Right atrium auricular region (tissue), 2 donors: ENCODE measurements at regions not wholly inside any gene's neighbourhood (a gene's known extent, or its start where the extent isn't known, plus 50 kb on each side); places are given as distances from the start of the nearest gene placed in this dataset.

Experiments
- DNase-seq: peaks from one replicate; pipeline ENCODE4 v3.0.0-alpha.2; 2019; ENCODE audit warnings: low spot score
- H3K27ac ChIP-seq, 2 donors: fragments of 200-600 bp; sonication (generic); 1 replicate in 1 of 2; 2 replicates in 1 of 2; pipeline ENCODE4 v1.5.1; 2016 to 2019
- H3K27me3 ChIP-seq, 2 donors: fragments of 200-600 bp; sonication (generic); one replicate each; pipeline versions ENCODE4 v1.5.1 to v1.6.0; 2017 to 2019
- H3K36me3 ChIP-seq: fragments of 200-600 bp; sonication (generic); one replicate; pipeline ENCODE4 v1.5.1; 2016
- H3K4me1 ChIP-seq, 2 donors: fragments of 200-600 bp; sonication (generic); one replicate each; pipeline versions ENCODE4 v1.5.1 to v1.6.0; 2017 to 2019
- H3K4me3 ChIP-seq, 2 donors: fragments of 200-600 bp; sonication (generic); 1 replicate in 1 of 2; 2 replicates in 1 of 2; pipeline ENCODE4 v1.5.1; 2017 to 2019; ENCODE audit warnings: mild to moderate bottlenecking in 1 of 2, moderate library complexity in 1 of 2
- H3K9me3 ChIP-seq, 2 donors: fragments of 200-600 bp; sonication (generic); one replicate each; pipeline ENCODE4 v1.5.1; 2019
- TF ChIP-seq, protein P1 (sequence below), 2 donors: fragments of 200-600 bp; sonication (generic); IDR thresholded peaks; one replicate each; pipeline ENCODE4 v1.5.1; 2019; ENCODE audit warnings: antibody characterized with exemption in 2 of 2

DNA sequence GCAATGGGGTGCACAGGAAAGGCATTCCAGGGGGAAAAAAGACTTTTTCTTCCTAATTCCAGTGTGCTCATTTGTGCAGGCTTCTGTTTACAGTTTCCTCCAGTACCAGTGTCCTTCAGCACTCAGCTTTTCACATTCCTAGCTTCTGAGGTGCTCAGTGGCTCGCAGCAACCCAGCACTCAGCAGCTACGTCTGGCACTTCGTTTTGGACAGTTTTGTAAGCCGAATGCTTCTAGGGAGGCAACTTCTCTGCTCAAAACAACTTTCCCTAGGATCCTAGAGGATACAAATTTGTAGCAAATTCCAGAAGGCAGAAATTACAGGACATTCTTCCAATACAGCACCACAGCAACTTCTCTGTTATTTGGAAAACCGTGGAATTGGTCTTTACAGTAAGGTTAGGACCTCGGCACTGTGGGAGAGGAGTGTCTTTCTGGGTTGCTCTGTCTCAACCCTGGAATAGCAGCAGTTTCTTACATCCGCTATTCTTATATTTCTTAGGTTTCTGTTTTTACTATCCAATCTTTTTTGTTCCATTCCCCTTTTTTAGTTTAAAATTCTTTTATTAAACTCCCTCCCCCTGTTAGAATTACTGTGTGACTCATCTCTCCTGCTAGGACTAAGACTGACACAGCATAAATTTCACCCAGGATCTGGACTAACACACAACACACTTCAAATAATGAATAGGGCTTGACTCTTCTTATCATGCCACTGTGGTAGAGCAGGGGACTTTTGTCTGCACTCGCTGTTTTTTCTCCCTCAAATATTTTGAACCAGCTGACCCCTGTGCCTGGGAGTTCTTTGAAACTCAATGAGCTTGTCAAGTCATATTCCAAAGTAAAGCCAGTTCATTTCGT lies 1314.7 kb downstream of the FSTL5 start:
- H3K27me3 ChIP-seq: no peaks in the 10 kb centered on the region
- TF ChIP-seq, protein P1, sequence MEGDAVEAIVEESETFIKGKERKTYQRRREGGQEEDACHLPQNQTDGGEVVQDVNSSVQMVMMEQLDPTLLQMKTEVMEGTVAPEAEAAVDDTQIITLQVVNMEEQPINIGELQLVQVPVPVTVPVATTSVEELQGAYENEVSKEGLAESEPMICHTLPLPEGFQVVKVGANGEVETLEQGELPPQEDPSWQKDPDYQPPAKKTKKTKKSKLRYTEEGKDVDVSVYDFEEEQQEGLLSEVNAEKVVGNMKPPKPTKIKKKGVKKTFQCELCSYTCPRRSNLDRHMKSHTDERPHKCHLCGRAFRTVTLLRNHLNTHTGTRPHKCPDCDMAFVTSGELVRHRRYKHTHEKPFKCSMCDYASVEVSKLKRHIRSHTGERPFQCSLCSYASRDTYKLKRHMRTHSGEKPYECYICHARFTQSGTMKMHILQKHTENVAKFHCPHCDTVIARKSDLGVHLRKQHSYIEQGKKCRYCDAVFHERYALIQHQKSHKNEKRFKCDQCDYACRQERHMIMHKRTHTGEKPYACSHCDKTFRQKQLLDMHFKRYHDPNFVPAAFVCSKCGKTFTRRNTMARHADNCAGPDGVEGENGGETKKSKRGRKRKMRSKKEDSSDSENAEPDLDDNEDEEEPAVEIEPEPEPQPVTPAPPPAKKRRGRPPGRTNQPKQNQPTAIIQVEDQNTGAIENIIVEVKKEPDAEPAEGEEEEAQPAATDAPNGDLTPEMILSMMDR (IDR thresholded peaks at IDR 0.05): no peak
- H3K4me3 ChIP-seq: no peak overlapping the region
- no peaks in the 10 kb centered on the region for H3K36me3 ChIP-seq
- no peaks in the 10 kb centered on the region for H3K4me1 ChIP-seq
- no peaks in the 10 kb centered on the region for H3K9me3 ChIP-seq
- H3K27ac ChIP-seq: no peak overlapping the region
- DNase-seq: no peak

GRCh38 chr4:160864253-160864652 lies 1299.5 kb downstream of the FSTL5 start:
- H3K4me3 ChIP-seq: no peak overlapping the region
- TF ChIP-seq, protein P1 (IDR thresholded peaks at IDR 0.05): no peak
- H3K27me3 ChIP-seq: no peaks in the 10 kb centered on the region
- no peak for DNase-seq
- H3K4me1 ChIP-seq: no peaks in the 10 kb centered on the region
- H3K27ac ChIP-seq: no peak overlapping the region
- H3K9me3 ChIP-seq: no peaks in the 10 kb centered on the region
- H3K36me3 ChIP-seq: no peaks in the 10 kb centered on the region

DNA sequence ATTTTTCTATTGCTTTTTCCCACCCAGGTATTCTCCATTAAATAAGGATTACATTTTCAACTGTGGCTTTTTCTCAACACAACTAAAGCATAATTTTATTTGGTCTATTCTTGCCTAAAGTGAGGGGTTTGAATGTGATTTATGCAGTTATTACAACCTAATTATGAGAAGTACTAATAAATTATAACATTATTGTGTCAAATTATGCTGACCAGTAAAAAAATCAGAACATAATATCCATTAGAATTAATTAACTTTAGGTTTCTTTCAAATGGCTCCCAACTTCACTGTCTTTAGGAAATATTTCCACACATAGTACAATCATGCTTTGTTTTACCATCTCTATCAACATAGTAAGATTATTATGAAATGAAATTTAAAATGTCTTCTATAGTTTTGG lies 1293.9 kb downstream of the FSTL5 start:
- Histone ChIP-seq H3K4me1 (no peaks in the 10 kb centered on the region), H3K4me3 (no peak overlapping the region), H3K27me3 (no peaks in the 10 kb centered on the region), H3K27ac (no peak overlapping the region), H3K36me3 (no peaks in the 10 kb centered on the region), H3K9me3 (no peaks in the 10 kb centered on the region)
- DNase-seq: no peak
- TF ChIP-seq, protein P1 (IDR thresholded peaks at IDR 0.05): no peak

DNA sequence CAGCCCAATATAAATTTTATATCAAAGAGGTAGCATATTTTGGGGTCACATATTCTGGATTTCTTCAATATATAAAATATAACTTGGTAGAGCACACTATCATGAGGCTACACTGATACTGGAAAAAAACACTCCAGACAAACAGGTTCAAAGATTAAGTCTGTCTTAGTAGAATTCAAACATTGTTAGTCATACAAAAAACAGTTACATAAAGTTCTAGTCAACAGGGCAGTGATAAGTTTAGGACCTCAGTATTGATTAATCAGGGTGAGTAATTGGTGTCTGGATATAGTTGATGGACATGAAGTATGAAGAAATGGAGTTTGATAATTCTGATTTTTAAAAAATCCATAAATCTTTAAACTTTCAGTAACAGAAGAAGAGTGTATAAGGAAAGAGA lies 1291.3 kb downstream of the FSTL5 start:
- Histone ChIP-seq H3K27me3 (no peaks in the 10 kb centered on the region), H3K27ac (no peak overlapping the region), H3K4me3 (no peak overlapping the region), H3K36me3 (no peaks in the 10 kb centered on the region), H3K4me1 (no peaks in the 10 kb centered on the region), H3K9me3 (no peaks in the 10 kb centered on the region)
- TF ChIP-seq, protein P1 (IDR thresholded peaks at IDR 0.05): no peak
- no peak for DNase-seq

DNA sequence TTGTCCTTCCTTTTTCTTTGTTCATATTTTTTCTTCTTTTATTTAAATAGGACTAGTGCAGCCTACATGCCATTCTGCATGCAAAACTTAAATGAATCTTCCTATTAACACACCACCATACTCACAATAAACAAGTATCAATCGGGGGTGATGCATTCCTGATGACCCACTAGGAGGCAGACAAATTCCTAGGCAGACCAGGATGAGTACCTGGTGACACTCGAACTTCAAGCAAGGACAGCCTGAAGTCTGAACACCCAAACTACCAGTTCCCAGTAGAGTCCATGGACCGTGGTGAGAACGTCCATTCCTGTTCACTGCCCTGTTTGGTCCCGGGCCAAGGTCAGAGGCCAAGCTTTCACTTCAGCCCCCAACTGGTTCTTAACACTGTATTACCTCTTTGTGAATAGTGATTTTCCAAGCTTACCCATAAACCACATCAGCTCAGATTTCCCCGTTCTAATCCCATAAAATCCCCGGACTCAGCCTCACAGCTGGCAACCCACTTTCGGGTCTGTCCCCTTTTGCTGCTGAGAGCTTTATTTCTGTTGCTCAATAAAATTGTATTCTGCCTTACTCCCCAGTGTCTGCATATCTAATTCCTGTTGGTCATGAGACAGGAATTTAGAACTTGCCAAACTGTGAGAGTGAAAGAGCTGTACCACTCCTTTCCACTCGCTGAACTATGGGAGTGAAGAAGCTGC lies 1286.6 kb downstream of the FSTL5 start:
- H3K27me3 ChIP-seq: no peaks in the 10 kb centered on the region
- H3K4me1 ChIP-seq: no peaks in the 10 kb centered on the region
- no peaks in the 10 kb centered on the region for H3K36me3 ChIP-seq
- no peak for DNase-seq
- H3K4me3 ChIP-seq: no peak overlapping the region
- TF ChIP-seq, protein P1 (IDR thresholded peaks at IDR 0.05): no peak
- H3K9me3 ChIP-seq: no peaks in the 10 kb centered on the region
- H3K27ac ChIP-seq: no peak overlapping the region
